Transverse colon (tissue), 4 donors: ENCODE measurements at regions not wholly inside any gene's neighbourhood (a gene's known extent, or its start where the extent isn't known, plus 50 kb on each side); places are given as distances from the start of the nearest gene placed in this dataset.

ENCODE experiments used
- DNase-seq: peaks from one replicate; pipeline ENCODE4 v3.0.0-alpha.2; 2019
- H3K27ac ChIP-seq, 4 donors: fragments of 200-600 bp; sonication (generic); 2 replicates each; pipeline ENCODE4 v1.5.1; 2016 to 2018; ENCODE audit warnings: inconsistent platforms in 4 of 4
- H3K27me3 ChIP-seq: fragments of 200-600 bp; sonication (generic); 2 replicates; pipeline ENCODE4 v1.5.1; 2017; ENCODE audit warnings: inconsistent platforms
- H3K36me3 ChIP-seq, 4 donors: fragments of 200-600 bp; sonication (generic); 2 replicates each; pipeline ENCODE4 v1.5.1; 2017 to 2019; ENCODE audit warnings: inconsistent platforms in 4 of 4
- H3K4me1 ChIP-seq, 4 donors: fragments of 200-600 bp; sonication (generic); 2 replicates each; pipeline ENCODE4 v1.5.1; 2017 to 2020; ENCODE audit warnings: inconsistent platforms in 4 of 4
- H3K4me3 ChIP-seq, 4 donors: fragments of 200-600 bp; sonication (generic); 1 replicate in 1 of 4; 2 replicates in 3 of 4; pipeline versions ENCODE4 v1.5.1 to v1.6.1; 2017 to 2019; ENCODE audit warnings: inconsistent platforms in 4 of 4
- H3K9me3 ChIP-seq, 2 donors: fragments of 200-600 bp; sonication (generic); 2 replicates each; pipeline ENCODE4 v1.5.1; 2017 to 2019; ENCODE audit warnings: inconsistent platforms in 2 of 2
- EP300 ChIP-seq: sonication (generic); formaldehyde crosslinking; IDR thresholded peaks from one replicate; pipeline ENCODE4 v1.6.1; 2017; ENCODE audit warnings: antibody characterized with exemption, low read depth
- POLR2A ChIP-seq: fragments of 450-650 bp; IDR thresholded peaks from one replicate; pipeline ENCODE4 v1.6.1; 2016; ENCODE audit warnings: antibody characterized with exemption, mild to moderate bottlenecking, moderate library complexity
- POLR2AphosphoS5 ChIP-seq, 3 donors: sonication (generic); formaldehyde crosslinking; IDR thresholded peaks; one replicate each; pipeline ENCODE4 v1.6.1; 2016; ENCODE audit warnings: antibody characterized with exemption in 3 of 3
- WGBS, 2 donors: methylation state at CpG; one replicate each; pipeline ENCODE4 v1.1.5; 2018; ENCODE audit warnings: low coverage in 1 of 2; 5-methylcytosine and 5-hydroxymethylcytosine counted together
- in situ Hi-C, 4 donors: fragments of 200-750 bp; cut with MboI; loops; one replicate each; pipeline versions ENCODE4 v1.15.0 to v1.15.1; 2017; ENCODE audit warnings: low sequenced_read_pairs in 3 of 4, low pct_ligation_motif_present in 1 of 4, low pct_unique_long_range_greater_than_20kb in 1 of 4
- intact Hi-C: fragments of 100-400 bp; cut with DNase I; formaldehyde crosslinking; loops from one replicate; pipeline ENCODE4 v1.15.1; 2023; ENCODE audit warnings: low total_unique reads
- TF ChIP-seq, protein P1 (sequence below), 5 experiments: fragments of 200-600 bp in 3 of 5; fragments of 450-650 bp in 2 of 5; sonication (generic) in 3 of 5; IDR thresholded peaks; 1 replicate in 2 of 5; 2 replicates in 3 of 5; pipeline ENCODE4 v1.5.1; 2016 to 2017; ENCODE audit warnings: antibody characterized with exemption in 5 of 5, inconsistent platforms in 3 of 5, mild to moderate bottlenecking in 2 of 5, moderate library complexity in 1 of 5

DNA sequence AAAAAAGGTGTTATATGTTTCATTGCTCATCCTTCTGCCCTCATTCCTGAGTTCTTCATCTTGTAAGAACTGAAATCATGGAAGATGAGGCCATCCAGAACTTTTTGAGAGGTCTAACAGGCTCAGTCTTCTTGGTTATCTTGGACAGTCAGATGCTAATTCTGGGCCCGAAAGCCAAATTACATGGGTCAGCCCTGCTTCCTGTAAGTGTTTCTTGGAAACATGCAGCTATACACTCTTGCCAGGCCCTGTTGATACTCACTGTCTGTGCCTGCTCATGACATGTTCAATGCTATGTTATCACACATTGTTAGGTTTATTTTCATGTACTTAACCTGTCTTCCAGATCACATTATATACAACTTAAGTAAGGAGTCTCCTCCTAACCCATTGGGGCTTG is 542.5 kb downstream of the NUF2 start:
- Histone ChIP-seq H3K4me3 (no peak overlapping the region), H3K27ac (peak overlapping the region in 1 of 4 donors; percentile 1), H3K9me3 (no peaks in the 10 kb centered on the region), H3K36me3 (no peaks in the 10 kb centered on the region), H3K4me1 (no peaks in the 10 kb centered on the region), H3K27me3 (no peaks in the 10 kb centered on the region)
- TF ChIP-seq EP300 (no peak), POLR2A (no peak), POLR2AphosphoS5 (IDR thresholded peaks at IDR 0.05) (no peak)
- TF ChIP-seq, protein P1, sequence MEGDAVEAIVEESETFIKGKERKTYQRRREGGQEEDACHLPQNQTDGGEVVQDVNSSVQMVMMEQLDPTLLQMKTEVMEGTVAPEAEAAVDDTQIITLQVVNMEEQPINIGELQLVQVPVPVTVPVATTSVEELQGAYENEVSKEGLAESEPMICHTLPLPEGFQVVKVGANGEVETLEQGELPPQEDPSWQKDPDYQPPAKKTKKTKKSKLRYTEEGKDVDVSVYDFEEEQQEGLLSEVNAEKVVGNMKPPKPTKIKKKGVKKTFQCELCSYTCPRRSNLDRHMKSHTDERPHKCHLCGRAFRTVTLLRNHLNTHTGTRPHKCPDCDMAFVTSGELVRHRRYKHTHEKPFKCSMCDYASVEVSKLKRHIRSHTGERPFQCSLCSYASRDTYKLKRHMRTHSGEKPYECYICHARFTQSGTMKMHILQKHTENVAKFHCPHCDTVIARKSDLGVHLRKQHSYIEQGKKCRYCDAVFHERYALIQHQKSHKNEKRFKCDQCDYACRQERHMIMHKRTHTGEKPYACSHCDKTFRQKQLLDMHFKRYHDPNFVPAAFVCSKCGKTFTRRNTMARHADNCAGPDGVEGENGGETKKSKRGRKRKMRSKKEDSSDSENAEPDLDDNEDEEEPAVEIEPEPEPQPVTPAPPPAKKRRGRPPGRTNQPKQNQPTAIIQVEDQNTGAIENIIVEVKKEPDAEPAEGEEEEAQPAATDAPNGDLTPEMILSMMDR (IDR thresholded peaks at IDR 0.05), result no peak
- WGBS, 2 donors, result 61 to 83% methylated on average over 1 of the region's 1 CpG
- DNase-seq, result no peak
- intact Hi-C loops, result no loop called here
- in situ Hi-C loops, result no loop called here

DNA sequence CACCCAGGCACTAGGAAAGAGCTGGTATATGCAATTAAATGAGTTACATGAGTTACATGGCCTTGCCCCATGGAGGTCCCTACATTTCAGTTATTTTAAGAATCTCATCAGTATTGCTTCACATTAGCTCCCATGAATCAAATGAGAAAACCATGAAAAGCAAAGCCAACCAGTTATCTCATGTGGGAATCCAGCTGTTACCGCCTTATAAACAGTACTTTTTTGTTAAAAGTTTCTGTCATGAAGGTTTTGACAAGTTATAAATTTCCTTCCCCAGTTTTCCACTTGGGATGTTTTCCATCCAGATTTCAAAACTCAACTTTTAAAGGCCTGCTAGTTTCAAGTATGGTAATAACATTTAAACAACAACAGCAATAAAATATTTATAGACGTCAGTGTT is 544.8 kb downstream of the NUF2 start:
- H3K36me3 ChIP-seq, result no peaks in the 10 kb centered on the region
- no peaks in the 10 kb centered on the region for H3K4me1 ChIP-seq
- in situ Hi-C loops (no loop called here), intact Hi-C loops (no loop called here)
- H3K27ac ChIP-seq, result peak overlapping the region in 1 of 4 donors; percentile 7
- H3K4me3 ChIP-seq, result no peak overlapping the region
- 54 to 60% methylated on average over 2 of the region's 2 CpGs for WGBS, 2 donors
- no peak for DNase-seq
- H3K9me3 ChIP-seq, result no peaks in the 10 kb centered on the region
- TF ChIP-seq POLR2AphosphoS5 (IDR thresholded peaks at IDR 0.05) (peak in 2 of 3 donors; percentile 51 to 68), POLR2A (no peak)
- H3K27me3 ChIP-seq, result no peaks in the 10 kb centered on the region

DNA sequence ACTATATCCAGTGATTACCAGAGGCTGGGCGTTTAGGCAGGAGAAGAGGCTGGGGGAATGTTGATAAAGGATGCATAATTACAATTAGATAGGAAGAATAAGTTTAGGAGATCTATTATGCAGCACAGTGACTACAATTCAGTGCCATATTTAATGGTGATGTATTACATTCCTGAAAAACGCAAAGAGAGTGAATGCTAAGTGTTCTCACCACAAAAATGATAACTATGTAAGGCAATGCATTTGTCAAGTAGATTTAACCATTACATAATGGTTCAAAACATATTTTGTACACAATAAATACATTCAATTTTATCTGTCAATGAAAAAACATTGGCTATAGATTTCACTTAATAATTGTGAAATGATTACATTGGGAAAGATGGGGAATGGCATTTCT is 548.9 kb downstream of the NUF2 start:
- in situ Hi-C loops (no loop called here), intact Hi-C loops (no loop called here)
- no peaks in the 10 kb centered on the region for H3K27me3 ChIP-seq
- H3K4me1 ChIP-seq, result no peaks in the 10 kb centered on the region
- H3K36me3 ChIP-seq, result no peaks in the 10 kb centered on the region
- no peak for TF ChIP-seq POLR2AphosphoS5 (IDR thresholded peaks at IDR 0.05)
- TF ChIP-seq EP300, result no peak
- TF ChIP-seq, protein P1 (IDR thresholded peaks at IDR 0.05), result no peak
- TF ChIP-seq POLR2A, result no peak
- DNase-seq, result no peak
- H3K27ac ChIP-seq, result no peak overlapping the region
- WGBS, 2 donors, result 45 to 52% methylated on average over 2 of the region's 2 CpGs
- H3K4me3 ChIP-seq, result no peak overlapping the region
- no peaks in the 10 kb centered on the region for H3K9me3 ChIP-seq

DNA sequence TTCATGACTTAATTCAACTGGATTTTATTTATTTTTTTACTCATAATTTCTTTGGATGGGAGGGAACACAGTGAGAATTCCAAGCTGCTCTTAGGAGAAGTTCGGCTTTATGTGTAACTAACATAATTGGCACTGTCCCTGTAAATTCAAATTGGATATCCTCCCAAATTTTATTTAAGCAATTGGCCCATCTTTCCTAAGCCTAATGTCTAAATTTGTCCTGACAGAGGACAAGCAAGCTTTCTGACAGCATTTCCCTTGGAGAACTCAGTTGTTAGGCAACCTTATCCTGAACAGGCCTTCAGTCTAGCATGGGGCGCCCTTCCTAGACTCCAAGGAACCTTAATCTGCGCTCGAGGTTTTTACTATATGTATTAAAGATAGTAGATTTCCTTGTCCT is 550.3 kb downstream of the NUF2 start:
- H3K36me3 ChIP-seq, result no peaks in the 10 kb centered on the region
- no peaks in the 10 kb centered on the region for H3K27me3 ChIP-seq
- in situ Hi-C loops, result no loop called here
- WGBS, 2 donors, result 70 to 73% methylated on average over 4 of the region's 4 CpGs
- H3K9me3 ChIP-seq, result no peaks in the 10 kb centered on the region
- intact Hi-C loops, result no loop called here
- H3K4me3 ChIP-seq, result no peak overlapping the region
- H3K27ac ChIP-seq, result peak overlapping the region in 2 of 4 donors; percentile 15 to 37
- no peak for DNase-seq
- H3K4me1 ChIP-seq, result no peaks in the 10 kb centered on the region
- TF ChIP-seq POLR2A, result no peak
- TF ChIP-seq EP300, result no peak
- no peak for TF ChIP-seq POLR2AphosphoS5 (IDR thresholded peaks at IDR 0.05)
- TF ChIP-seq, protein P1 (IDR thresholded peaks at IDR 0.05), result no peak

DNA sequence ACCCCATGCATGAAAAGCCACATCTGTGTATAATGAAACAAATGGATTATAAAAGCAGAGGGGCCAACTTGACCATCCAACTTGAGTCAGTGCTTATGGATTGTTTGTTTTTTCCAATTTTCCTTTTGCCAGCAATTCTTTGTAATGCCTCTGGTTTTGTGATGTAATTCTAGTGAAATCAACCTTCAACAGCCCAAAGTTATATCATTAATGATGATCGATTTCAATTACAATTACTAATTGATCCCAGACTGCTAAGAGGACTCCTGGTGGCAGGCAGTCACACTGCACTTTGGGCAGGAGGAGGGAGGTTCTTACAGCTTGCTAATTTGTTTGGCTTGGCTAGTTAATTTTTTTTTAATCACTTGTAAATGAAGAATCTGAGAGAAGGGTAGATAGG is 552.3 kb downstream of the NUF2 start:
- Histone ChIP-seq H3K4me1 (no peaks in the 10 kb centered on the region), H3K27ac (no peak overlapping the region), H3K36me3 (no peaks in the 10 kb centered on the region), H3K9me3 (no peaks in the 10 kb centered on the region), H3K27me3 (no peaks in the 10 kb centered on the region), H3K4me3 (no peak overlapping the region)
- no peak for TF ChIP-seq POLR2A
- no peak for TF ChIP-seq EP300
- TF ChIP-seq, protein P1 (IDR thresholded peaks at IDR 0.05), result peak in 1 of 5 experiments; percentile 17
- TF ChIP-seq POLR2AphosphoS5 (IDR thresholded peaks at IDR 0.05), result no peak
- no peak for DNase-seq
- intact Hi-C loops, result no loop called here
- 66 to 71% methylated on average over 1 of the region's 1 CpG for WGBS, 2 donors
- in situ Hi-C loops, result no loop called here
